Tibial nerve (tissue), 4 donors: ENCODE measurements at regions not wholly inside any gene's neighbourhood (a gene's known extent, or its start where the extent isn't known, plus 50 kb on each side); places are given as distances from the start of the nearest gene placed in this dataset.

Source experiments
- DNase-seq, 2 donors: peaks; one replicate each; pipeline ENCODE4 v3.0.0-alpha.2; 2019; ENCODE audit warnings: low spot score in 2 of 2
- H3K27ac ChIP-seq, 4 donors: fragments of 200-600 bp; sonication (generic) in 3 of 4; one replicate each; pipeline ENCODE4 v1.5.1; 2017 to 2019; ENCODE audit warnings: mild to moderate bottlenecking in 1 of 4
- H3K27me3 ChIP-seq, 2 donors: fragments of 200-600 bp; sonication (generic) in 1 of 2; one replicate each; pipeline versions ENCODE4 v1.5.1 to v1.6.0; 2017 to 2019
- H3K36me3 ChIP-seq, 3 donors: fragments of 200-600 bp; sonication (generic); one replicate each; pipeline ENCODE4 v1.5.1; 2018 to 2019
- H3K4me1 ChIP-seq, 4 donors: fragments of 200-600 bp; sonication (generic) in 3 of 4; one replicate each; pipeline ENCODE4 v1.5.1; 2017 to 2019
- H3K4me3 ChIP-seq, 4 donors: fragments of 200-600 bp; sonication (generic) in 3 of 4; one replicate each; pipeline ENCODE4 v1.5.1; 2017 to 2019; ENCODE audit warnings: mild to moderate bottlenecking in 1 of 4, moderate library complexity in 1 of 4
- H3K9me3 ChIP-seq, 4 donors: fragments of 200-600 bp; sonication (generic) in 3 of 4; one replicate each; pipeline ENCODE4 v1.5.1; 2017 to 2019
- EP300 ChIP-seq, 2 donors: sonication (generic); formaldehyde crosslinking; IDR thresholded peaks; one replicate each; pipeline ENCODE4 v1.6.1; 2017; ENCODE audit warnings: antibody characterized with exemption in 2 of 2, mild to moderate bottlenecking in 1 of 2
- POLR2A ChIP-seq, 2 donors: fragments of 450-650 bp; IDR thresholded peaks; one replicate each; pipeline ENCODE4 v1.6.1; 2017; ENCODE audit warnings: antibody characterized with exemption in 2 of 2, mild to moderate bottlenecking in 2 of 2, moderate library complexity in 2 of 2
- WGBS, 2 donors: methylation state at CpG; one replicate each; pipeline ENCODE4 v1.1.5; 2018; 5-methylcytosine and 5-hydroxymethylcytosine counted together
- TF ChIP-seq, protein P1 (sequence below), 5 experiments: fragments of 200-600 bp in 3 of 5; fragments of 450-650 bp in 2 of 5; sonication (generic) in 3 of 5; IDR thresholded peaks; one replicate each; pipeline ENCODE4 v1.5.1; 2016 to 2019; ENCODE audit warnings: antibody characterized with exemption in 5 of 5, mild to moderate bottlenecking in 3 of 5, moderate library complexity in 2 of 5

DNA sequence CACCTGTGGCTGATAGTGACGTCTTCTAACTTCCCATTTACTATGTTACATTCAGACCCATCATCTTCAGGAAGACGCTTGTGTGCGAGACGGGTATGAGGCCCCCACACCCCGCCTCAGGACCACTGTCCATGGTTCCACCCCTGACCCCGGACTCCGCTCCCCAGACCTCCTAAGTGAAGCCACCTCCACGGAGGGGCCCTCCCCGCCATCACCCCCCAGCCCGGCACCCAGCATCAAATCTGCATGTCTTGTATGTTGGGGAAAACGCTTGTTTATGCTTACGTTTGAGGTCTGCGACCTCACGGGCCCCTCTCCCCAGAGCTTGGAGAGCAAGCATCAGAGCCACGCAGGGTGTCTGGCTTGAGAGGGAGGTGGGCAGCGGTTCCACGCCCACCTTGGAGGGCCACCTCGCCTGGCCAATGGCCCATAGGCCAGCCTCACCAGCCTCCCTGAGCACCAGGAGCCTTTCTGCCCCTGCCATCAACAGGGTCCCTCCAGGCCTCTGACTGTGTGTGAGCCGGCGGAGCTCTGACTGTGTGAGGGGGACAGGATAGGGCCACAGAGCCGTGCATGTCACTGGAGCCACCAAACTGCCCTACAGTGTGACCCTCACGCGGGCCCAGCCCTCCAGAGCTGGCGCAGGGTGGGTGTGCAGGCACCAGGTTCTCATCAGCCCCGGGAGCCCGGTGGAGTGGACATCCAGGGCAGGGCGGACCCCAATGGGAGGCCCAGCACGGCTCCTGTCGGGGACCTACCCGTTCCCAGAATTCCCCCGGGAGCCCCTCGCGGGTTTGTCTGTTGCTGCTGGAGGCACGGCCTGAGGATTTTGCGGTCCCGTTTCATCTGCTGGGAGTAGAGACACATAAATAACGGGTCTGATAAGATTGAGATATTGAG lies 88.4 kb upstream of the NKX1-1 start:
- 78 to 80% methylated on average over 34 to 37 of the region's 37 CpGs for WGBS, 2 donors
- Histone ChIP-seq H3K9me3 (no peaks in the 10 kb centered on the region), H3K4me3 (no peak overlapping the region), H3K4me1 (no peaks in the 10 kb centered on the region), H3K27me3 (peaks cover 0 to 44% of the 10 kb centered on the region in 2 donors), H3K36me3 (no peaks in the 10 kb centered on the region), H3K27ac (no peak overlapping the region)
- no peak for TF ChIP-seq EP300 (IDR thresholded peaks at IDR 0.05)
- TF ChIP-seq POLR2A (IDR thresholded peaks at IDR 0.05), result no peak
- TF ChIP-seq, protein P1, sequence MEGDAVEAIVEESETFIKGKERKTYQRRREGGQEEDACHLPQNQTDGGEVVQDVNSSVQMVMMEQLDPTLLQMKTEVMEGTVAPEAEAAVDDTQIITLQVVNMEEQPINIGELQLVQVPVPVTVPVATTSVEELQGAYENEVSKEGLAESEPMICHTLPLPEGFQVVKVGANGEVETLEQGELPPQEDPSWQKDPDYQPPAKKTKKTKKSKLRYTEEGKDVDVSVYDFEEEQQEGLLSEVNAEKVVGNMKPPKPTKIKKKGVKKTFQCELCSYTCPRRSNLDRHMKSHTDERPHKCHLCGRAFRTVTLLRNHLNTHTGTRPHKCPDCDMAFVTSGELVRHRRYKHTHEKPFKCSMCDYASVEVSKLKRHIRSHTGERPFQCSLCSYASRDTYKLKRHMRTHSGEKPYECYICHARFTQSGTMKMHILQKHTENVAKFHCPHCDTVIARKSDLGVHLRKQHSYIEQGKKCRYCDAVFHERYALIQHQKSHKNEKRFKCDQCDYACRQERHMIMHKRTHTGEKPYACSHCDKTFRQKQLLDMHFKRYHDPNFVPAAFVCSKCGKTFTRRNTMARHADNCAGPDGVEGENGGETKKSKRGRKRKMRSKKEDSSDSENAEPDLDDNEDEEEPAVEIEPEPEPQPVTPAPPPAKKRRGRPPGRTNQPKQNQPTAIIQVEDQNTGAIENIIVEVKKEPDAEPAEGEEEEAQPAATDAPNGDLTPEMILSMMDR (IDR thresholded peaks at IDR 0.05), result no peak
- no peak for DNase-seq

DNA sequence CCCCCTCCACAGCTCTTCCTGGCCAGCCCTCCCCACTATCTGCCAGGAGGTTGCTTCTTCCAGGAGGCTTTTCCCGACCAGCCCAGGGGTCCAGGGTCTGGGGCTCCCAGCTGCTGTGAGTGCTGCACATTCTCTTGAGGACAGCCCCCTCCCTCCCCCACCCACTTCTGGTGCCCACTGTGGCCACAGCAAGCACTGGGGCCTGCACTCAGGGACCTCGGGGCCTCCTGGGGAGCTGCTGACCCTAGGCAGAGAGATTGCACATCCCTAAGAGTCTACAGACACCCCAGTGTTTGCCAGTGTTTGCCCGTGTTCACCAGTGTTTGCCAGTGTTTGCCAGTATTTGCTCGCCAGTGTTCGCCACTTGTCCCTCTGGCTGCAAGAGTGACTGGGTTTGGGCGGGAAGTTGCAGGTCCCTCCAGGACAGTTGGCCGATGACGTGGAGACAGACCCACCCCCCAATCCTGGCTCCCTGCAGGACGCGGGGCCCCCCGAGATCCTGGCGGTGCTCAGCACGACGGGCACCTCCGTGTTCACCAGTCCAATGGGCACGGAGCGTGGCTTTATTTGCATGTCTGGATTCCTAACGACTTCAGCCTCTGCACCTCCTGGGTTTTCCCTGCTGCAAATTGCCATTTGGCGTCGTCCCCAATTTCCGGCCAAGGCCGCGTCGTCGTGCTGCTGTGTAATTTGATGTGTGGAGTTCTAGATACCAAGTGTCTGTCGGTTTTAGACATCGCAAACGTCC lies 87.5 kb upstream of the NKX1-1 start:
- TF ChIP-seq POLR2A (IDR thresholded peaks at IDR 0.05) (no peak), EP300 (IDR thresholded peaks at IDR 0.05) (no peak)
- TF ChIP-seq, protein P1 (IDR thresholded peaks at IDR 0.05), result no peak
- no peaks in the 10 kb centered on the region for H3K4me1 ChIP-seq
- H3K27ac ChIP-seq, result no peak overlapping the region
- no peak overlapping the region for H3K4me3 ChIP-seq
- 72 to 77% methylated on average over 27 to 28 of the region's 28 CpGs for WGBS, 2 donors
- no peaks in the 10 kb centered on the region for H3K36me3 ChIP-seq
- no peak for DNase-seq
- peaks cover 0 to 47% of the 10 kb centered on the region in 2 donors for H3K27me3 ChIP-seq
- no peaks in the 10 kb centered on the region for H3K9me3 ChIP-seq

DNA sequence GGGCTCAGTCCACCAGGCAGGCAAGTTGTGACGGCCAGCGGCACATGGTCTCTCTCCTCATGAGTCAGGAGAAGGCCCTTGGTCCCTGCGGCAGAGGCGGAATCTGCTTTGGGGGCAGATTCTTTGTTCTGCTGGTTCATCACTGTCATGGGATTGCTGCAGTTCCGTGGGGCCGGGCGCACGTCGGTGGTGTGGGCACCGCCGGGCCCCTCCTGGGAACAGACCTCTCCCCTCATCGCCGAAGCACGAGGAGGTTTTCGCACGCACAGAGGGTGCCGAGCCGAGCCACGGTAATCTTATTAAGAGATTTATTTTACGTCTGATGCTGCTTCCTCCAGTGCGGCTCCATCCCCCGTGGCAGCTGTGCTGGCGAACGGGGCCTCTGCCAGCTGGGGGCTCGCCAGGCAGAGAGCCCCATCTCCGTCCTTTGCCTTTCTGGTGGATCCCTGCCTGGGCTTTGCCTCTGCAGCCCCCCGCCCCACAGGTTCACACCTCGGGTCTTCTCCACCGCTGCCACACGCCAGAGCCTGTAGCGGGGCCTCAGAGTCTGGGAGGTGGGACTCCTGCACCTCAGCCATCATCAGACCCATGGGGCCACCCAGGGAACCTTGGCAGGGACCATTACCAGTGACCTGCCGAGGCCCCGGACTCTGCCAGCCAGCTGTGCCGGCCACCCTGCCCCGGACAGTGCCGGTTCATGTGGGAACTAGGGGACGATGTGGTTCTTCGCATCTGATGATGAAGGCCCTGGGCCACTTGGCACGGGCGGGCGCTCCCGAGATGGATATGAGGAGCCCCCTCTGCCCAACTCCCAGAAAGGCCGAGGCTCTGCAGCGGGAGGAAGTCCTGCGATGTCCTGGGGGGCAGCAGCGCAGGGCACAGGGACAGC lies 86.7 kb upstream of the NKX1-1 start:
- H3K4me3 ChIP-seq, result no peak overlapping the region
- H3K9me3 ChIP-seq, result no peaks in the 10 kb centered on the region
- no peaks in the 10 kb centered on the region for H3K4me1 ChIP-seq
- no peak overlapping the region for H3K27ac ChIP-seq
- 73 to 78% methylated on average over 30 to 41 of the region's 46 CpGs for WGBS, 2 donors
- no peak for DNase-seq
- H3K36me3 ChIP-seq, result no peaks in the 10 kb centered on the region
- TF ChIP-seq, protein P1 (IDR thresholded peaks at IDR 0.05), result no peak
- TF ChIP-seq EP300 (IDR thresholded peaks at IDR 0.05) (no peak), POLR2A (IDR thresholded peaks at IDR 0.05) (no peak)
- peaks cover 0 to 47% of the 10 kb centered on the region in 2 donors for H3K27me3 ChIP-seq

- Histone ChIP-seq H3K4me3 (no peak overlapping the region), H3K9me3 (no peaks in the 10 kb centered on the region), H3K27ac (no peak overlapping the region), H3K4me1 (no peaks in the 10 kb centered on the region), H3K27me3 (peaks cover 0 to 47% of the 10 kb centered on the region in 2 donors), H3K36me3 (no peaks in the 10 kb centered on the region)
- TF ChIP-seq, protein P1 (IDR thresholded peaks at IDR 0.05), result no peak
- TF ChIP-seq EP300 (IDR thresholded peaks at IDR 0.05) (no peak), POLR2A (IDR thresholded peaks at IDR 0.05) (no peak)
- WGBS, 2 donors, result 79 to 90% methylated on average over 4 to 5 of the region's 5 CpGs
- DNase-seq, result no peak
Observed at GRCh38 chr4:1492142-1492457, 85.9 kb upstream of the NKX1-1 start.
